Mesenchymal stem cell (in vitro differentiated cells and primary cell): ENCODE measurements at regions not wholly inside any gene's neighbourhood (a gene's known extent, or its start where the extent isn't known, plus 50 kb on each side); places are given as distances from the start of the nearest gene placed in this dataset.
A peak's percentile ranks its signal among the peaks of the same experiment; 100 is the strongest.

ENCODE experiments used
- DNase-seq: peaks from one replicate; pipeline ENCODE4 v3.0.0-alpha.2; 2013
- H2AFZ ChIP-seq: one replicate; pipeline ENCODE4 v1.6.1; 2013; ENCODE audit warnings: low read depth, mild to moderate bottlenecking, control low read depth, inconsistent platforms, low read length, moderate library complexity
- H2AK5ac ChIP-seq: 2 replicates; pipeline ENCODE4 v1.6.1; 2013; ENCODE audit warnings: low read length, moderate library complexity, mild to moderate bottlenecking, inconsistent platforms; ENCODE audit not compliant: severe bottlenecking
- H2BK120ac ChIP-seq: one replicate; pipeline ENCODE4 v1.6.1; 2013; ENCODE audit warnings: low read depth, mild to moderate bottlenecking, inconsistent platforms, low read length, moderate library complexity
- H2BK12ac ChIP-seq, 2 experiments: one replicate each; pipeline ENCODE4 v1.6.1; 2013; ENCODE audit warnings: inconsistent platforms in 2 of 2, low read length in 2 of 2, mild to moderate bottlenecking in 2 of 2, moderate library complexity in 2 of 2, control low read depth in 1 of 2
- H2BK15ac ChIP-seq: one replicate; pipeline ENCODE4 v1.6.1; 2013; ENCODE audit warnings: mild to moderate bottlenecking, low read depth, inconsistent platforms; ENCODE audit not compliant: poor library complexity, severe bottlenecking
- H2BK5ac ChIP-seq: 2 replicates; pipeline ENCODE4 v1.6.1; 2013; ENCODE audit warnings: low read depth, mild to moderate bottlenecking, low read length, control low read depth, inconsistent platforms; ENCODE audit not compliant: poor library complexity, severe bottlenecking
- H3K14ac ChIP-seq, 2 experiments: one replicate each; pipeline ENCODE4 v1.6.1; 2013; ENCODE audit warnings: inconsistent platforms in 2 of 2, low read length in 2 of 2, control low read depth in 1 of 2, mild to moderate bottlenecking in 1 of 2, moderate library complexity in 1 of 2
- H3K18ac ChIP-seq, 2 experiments: one replicate each; pipeline ENCODE4 v1.6.1; 2013; ENCODE audit warnings: inconsistent platforms in 2 of 2, low read length in 2 of 2, control low read depth in 1 of 2, low read depth in 1 of 2, mild to moderate bottlenecking in 1 of 2
- H3K23ac ChIP-seq, 2 experiments: one replicate each; pipeline ENCODE4 v1.6.1; 2013; ENCODE audit warnings: inconsistent platforms in 2 of 2, low read length in 2 of 2, mild to moderate bottlenecking in 2 of 2, moderate library complexity in 2 of 2, control low read depth in 1 of 2
- H3K27ac ChIP-seq: 2 replicates; pipeline ENCODE4 v1.5.1; 2013; ENCODE audit warnings: mild to moderate bottlenecking, moderate library complexity, low read length, control low read depth, inconsistent platforms; ENCODE audit not compliant: poor library complexity, severe bottlenecking
- H3K27me3 ChIP-seq, 2 experiments: 2 replicates each; pipeline versions ENCODE4 v1.6.1 to v1.7.0; 2013; ENCODE audit warnings: low read length in 2 of 2, mild to moderate bottlenecking in 2 of 2, moderate library complexity in 2 of 2, control low read depth in 1 of 2, inconsistent platforms in 1 of 2; ENCODE audit not compliant: control insufficient read depth in 1 of 2, insufficient read depth in 1 of 2
- H3K36me3 ChIP-seq, 2 experiments: 2 replicates each; pipeline versions ENCODE4 v1.6.1 to v1.7.0; 2013; ENCODE audit warnings: low read length in 2 of 2, control low read depth in 1 of 2, inconsistent platforms in 1 of 2, low read depth in 1 of 2, mild to moderate bottlenecking in 1 of 2; ENCODE audit not compliant: insufficient read depth in 2 of 2, control insufficient read depth in 1 of 2
- H3K4ac ChIP-seq, 2 experiments: one replicate each; pipeline ENCODE4 v1.6.1; 2013; ENCODE audit warnings: inconsistent platforms in 2 of 2, low read length in 2 of 2, mild to moderate bottlenecking in 2 of 2, moderate library complexity in 2 of 2, control low read depth in 1 of 2, low read depth in 1 of 2
- H3K4me1 ChIP-seq: 2 replicates; pipeline ENCODE4 v1.6.1; 2013; ENCODE audit warnings: low read depth, low read length, control low read depth; ENCODE audit not compliant: control insufficient read depth, insufficient read depth
- H3K4me2 ChIP-seq: 2 replicates; pipeline ENCODE4 v1.6.1; 2013; ENCODE audit warnings: low read length, mild to moderate bottlenecking, inconsistent platforms; ENCODE audit not compliant: poor library complexity, severe bottlenecking
- H3K4me3 ChIP-seq, 2 experiments: 2 replicates each; pipeline versions ENCODE4 v1.5.1 to v1.7.0; 2013; ENCODE audit warnings: low read length in 2 of 2, mild to moderate bottlenecking in 2 of 2, control low read depth in 1 of 2, low read depth in 1 of 2; ENCODE audit not compliant: insufficient read depth in 1 of 2
- H3K79me1 ChIP-seq: replicated peaks from 2 replicates; pipeline ENCODE4 v1.6.1; 2013; ENCODE audit warnings: mild to moderate bottlenecking, control low read depth, low read length, inconsistent platforms; ENCODE audit not compliant: poor library complexity, severe bottlenecking
- H3K9ac ChIP-seq: 2 replicates; pipeline ENCODE4 v1.7.0; 2013; ENCODE audit warnings: mild to moderate bottlenecking, low read length, moderate library complexity
- H3K9me3 ChIP-seq: 2 replicates; pipeline ENCODE4 v1.7.0; 2013; ENCODE audit warnings: mild to moderate bottlenecking, low read length; ENCODE audit not compliant: control insufficient read depth
- H4K8ac ChIP-seq: one replicate; pipeline ENCODE4 v1.6.1; 2013; ENCODE audit warnings: inconsistent platforms, mild to moderate bottlenecking, low read length, moderate library complexity
- H4K91ac ChIP-seq: one replicate; pipeline ENCODE4 v1.6.1; 2013; ENCODE audit warnings: mild to moderate bottlenecking, low read length, inconsistent platforms
- WGBS: methylation state at CpG from one replicate; pipeline ENCODE4 v1.1.7; 2013; ENCODE audit warnings: mixed read lengths; 5-methylcytosine and 5-hydroxymethylcytosine counted together

GRCh38 chrX:69389101-69389501, 115.0 kb upstream of the NALF2 start:
- Histone ChIP-seq H3K4me3 (no peak overlapping the region), H2BK15ac (no peak overlapping the region), H3K14ac (no peak overlapping the region), H2AK5ac (no peak overlapping the region), H3K4ac (no peak overlapping the region), H3K27me3 (peaks cover 0 to 99% of the 10 kb centered on the region in 2 experiments), H2BK5ac (no peak overlapping the region), H3K36me3 (no peaks in the 10 kb centered on the region), H3K4me2 (no peak overlapping the region), H4K91ac (no peak overlapping the region), H3K4me1 (no peaks in the 10 kb centered on the region), H4K8ac (no peak overlapping the region), H2BK120ac (no peak overlapping the region), H3K23ac (no peak overlapping the region), H2AFZ (no peak overlapping the region), H3K9me3 (no peaks in the 10 kb centered on the region), H3K27ac (no peak overlapping the region), H3K9ac (no peak overlapping the region), H3K79me1 (no peaks in the 10 kb centered on the region), H3K18ac (no peak overlapping the region), H2BK12ac (no peak overlapping the region)
- no peak for DNase-seq
- WGBS = 40% methylated on average over 4 of the region's 7 CpGs

GRCh38 chrX:69388526-69388925, 115.6 kb upstream of the NALF2 start:
- H3K4me1 ChIP-seq = no peaks in the 10 kb centered on the region
- no peak overlapping the region for H3K4me2 ChIP-seq
- H3K9ac ChIP-seq = no peak overlapping the region
- DNase-seq = no peak
- no peak overlapping the region for H3K14ac ChIP-seq
- peaks cover 0 to 99% of the 10 kb centered on the region in 2 experiments for H3K27me3 ChIP-seq
- H4K8ac ChIP-seq = no peak overlapping the region
- no peak overlapping the region for H3K4me3 ChIP-seq
- H2BK120ac ChIP-seq = no peak overlapping the region
- H3K4ac ChIP-seq = no peak overlapping the region
- no peak overlapping the region for H3K23ac ChIP-seq
- 75% methylated on average over 4 of the region's 5 CpGs for WGBS
- H3K9me3 ChIP-seq = no peaks in the 10 kb centered on the region
- H4K91ac ChIP-seq = no peak overlapping the region
- H3K18ac ChIP-seq = no peak overlapping the region
- no peak overlapping the region for H3K27ac ChIP-seq
- no peaks in the 10 kb centered on the region for H3K79me1 ChIP-seq
- H2BK5ac ChIP-seq = no peak overlapping the region
- H2AFZ ChIP-seq = no peak overlapping the region
- H3K36me3 ChIP-seq = no peaks in the 10 kb centered on the region
- H2AK5ac ChIP-seq = no peak overlapping the region
- no peak overlapping the region for H2BK15ac ChIP-seq
- no peak overlapping the region for H2BK12ac ChIP-seq

DNA sequence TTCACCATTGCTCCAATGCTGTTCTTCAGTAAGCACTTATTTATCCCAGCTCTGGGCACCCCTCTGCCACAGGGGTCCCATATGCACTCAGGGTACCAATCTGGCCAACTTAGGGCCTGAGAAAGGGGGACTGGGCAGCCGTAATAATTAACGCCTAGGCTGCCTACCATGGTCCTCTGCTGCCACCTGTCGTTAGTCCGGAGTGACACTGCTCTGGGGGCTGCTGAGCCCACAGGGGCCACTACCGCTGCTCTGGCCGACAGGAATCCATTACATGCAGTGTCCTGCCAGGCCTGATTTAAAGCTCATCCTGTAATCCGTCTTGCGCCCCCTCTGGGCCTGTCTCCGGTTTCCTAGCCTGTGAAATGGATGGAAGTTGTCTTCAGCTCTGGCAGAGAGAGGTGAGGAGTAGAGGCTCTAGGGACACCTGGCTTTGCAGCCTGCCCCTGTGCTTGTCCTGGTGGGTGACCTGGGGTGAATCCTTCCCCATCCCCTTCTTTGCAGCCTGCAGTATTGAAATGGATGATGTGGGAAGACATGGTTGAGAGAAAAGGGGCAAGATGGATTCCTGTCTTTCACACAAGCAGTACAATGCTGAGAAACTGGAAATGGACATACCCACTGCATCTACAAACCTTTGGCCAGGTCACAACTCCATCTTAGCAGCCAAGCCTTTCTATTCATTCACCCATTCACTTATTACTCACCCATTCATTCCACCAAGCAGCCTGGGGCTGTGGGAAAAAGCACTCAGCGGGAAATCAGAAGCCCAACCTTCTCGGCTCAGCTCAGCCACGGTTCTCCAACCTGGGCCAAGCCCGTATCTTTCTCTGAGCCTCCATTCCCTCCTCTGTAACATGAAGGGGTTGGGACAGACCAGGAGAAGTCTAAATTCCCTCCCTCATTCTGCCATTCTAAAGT, 116.3 kb upstream of the NALF2 start:
- Histone ChIP-seq H2BK120ac (no peak overlapping the region), H2AFZ (no peak overlapping the region), H3K9ac (no peak overlapping the region), H3K27me3 (peaks cover 0 to 99% of the 10 kb centered on the region in 2 experiments), H3K4ac (no peak overlapping the region), H3K4me2 (no peak overlapping the region), H2BK15ac (no peak overlapping the region), H2AK5ac (no peak overlapping the region), H3K4me1 (no peaks in the 10 kb centered on the region), H3K9me3 (no peaks in the 10 kb centered on the region), H4K8ac (no peak overlapping the region), H3K18ac (no peak overlapping the region), H3K79me1 (no peaks in the 10 kb centered on the region), H3K14ac (no peak overlapping the region), H2BK5ac (no peak overlapping the region), H4K91ac (no peak overlapping the region), H3K4me3 (no peak overlapping the region), H3K27ac (no peak overlapping the region), H3K23ac (no peak overlapping the region), H2BK12ac (no peak overlapping the region), H3K36me3 (no peaks in the 10 kb centered on the region)
- WGBS = 26% methylated on average over 11 of the region's 13 CpGs
- DNase-seq = peak; percentile 19

GRCh38 chrX:69386681-69387080, 117.4 kb upstream of the NALF2 start:
- no peak overlapping the region for H3K4ac ChIP-seq
- no peak overlapping the region for H3K27ac ChIP-seq

More at GRCh38 chrX:69386681-69387080, 117.4 kb upstream of the NALF2 start:
- Histone ChIP-seq H3K4me3 (no peak overlapping the region), H3K9me3 (no peaks in the 10 kb centered on the region), H2AFZ (no peak overlapping the region), H4K8ac (no peak overlapping the region), H2AK5ac (no peak overlapping the region), H3K14ac (no peak overlapping the region), H3K4me2 (no peak overlapping the region), H3K18ac (no peak overlapping the region), H2BK5ac (no peak overlapping the region), H3K23ac (no peak overlapping the region), H4K91ac (no peak overlapping the region), H2BK15ac (no peak overlapping the region), H2BK12ac (no peak overlapping the region), H3K4me1 (no peaks in the 10 kb centered on the region), H2BK120ac (no peak overlapping the region), H3K9ac (no peak overlapping the region), H3K79me1 (no peaks in the 10 kb centered on the region), H3K27me3 (peaks cover 0 to 95% of the 10 kb centered on the region in 2 experiments), H3K36me3 (no peaks in the 10 kb centered on the region)
- whole genome bisulfite sequencing = 38% methylated on average over 1 of the region's 2 CpGs
- no peak for DNase-seq
